HG03095 (cell line): ENCODE measurements at regions not wholly inside any gene's neighbourhood (a gene's known extent, or its start where the extent isn't known, plus 50 kb on each side); places are given as distances from the start of the nearest gene placed in this dataset.

Experiments used
- ATAC-seq: cut with Tn5 transposase; IDR thresholded peaks from one replicate; pipeline ENCODE4 v1.9.1; 2021; ENCODE audit warnings: moderate library complexity; ENCODE audit not compliant: unreplicated experiment

DNA sequence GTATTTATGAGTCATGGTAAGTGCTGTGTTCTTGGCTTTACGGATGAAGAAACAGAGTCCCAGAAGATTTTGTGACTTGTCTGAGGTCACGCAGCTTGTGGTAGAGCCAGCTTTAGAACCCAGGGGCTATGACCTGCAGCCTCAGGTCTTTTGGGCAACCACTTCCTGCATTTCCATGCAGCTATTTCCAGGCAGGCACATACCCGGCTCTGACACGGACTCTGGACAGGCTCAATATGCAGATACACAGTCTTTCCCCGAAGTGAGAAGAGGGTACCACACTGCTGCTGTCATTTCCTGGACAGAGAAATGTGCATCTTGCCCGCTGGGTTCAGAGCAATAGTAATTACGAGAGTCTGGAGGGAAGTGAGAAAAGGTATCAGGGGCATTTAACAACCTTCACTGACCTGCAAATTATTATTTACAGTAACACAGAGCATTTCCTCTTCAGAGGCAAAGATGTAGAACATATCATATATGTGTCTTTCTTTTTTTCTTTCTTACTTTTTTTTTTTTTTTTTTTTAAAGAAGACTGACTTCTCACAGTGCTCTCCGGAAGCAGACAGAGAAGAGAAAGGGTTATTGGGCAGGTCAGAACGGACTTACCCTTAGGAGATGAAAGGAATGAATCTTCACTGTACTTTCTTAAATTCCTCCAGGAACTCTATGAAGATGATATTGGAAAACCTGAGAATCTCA lies 185.1 kb downstream of the CLIC5 start:
- peak; percentile 97 for ATAC-seq

DNA sequence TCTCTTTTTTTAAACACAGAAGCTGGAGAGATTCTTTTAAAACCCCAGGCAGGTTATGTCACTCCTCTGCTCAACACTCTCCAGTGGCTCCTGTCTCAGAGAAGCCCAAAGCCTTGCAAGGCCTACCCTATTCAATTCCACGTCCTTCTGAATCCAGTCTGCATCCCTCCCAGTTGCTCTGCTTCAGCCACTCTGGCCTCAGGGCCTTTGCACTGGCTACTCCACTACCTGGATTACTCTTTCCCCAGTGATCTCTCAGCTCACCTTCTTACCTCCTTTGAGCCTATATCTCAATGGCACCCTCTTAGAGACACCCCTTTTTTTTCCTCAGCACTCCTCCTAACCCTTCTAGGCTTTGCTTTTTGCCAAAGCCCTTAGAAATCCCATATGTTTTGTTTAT lies 185.8 kb downstream of the CLIC5 start:
- no peak for ATAC-seq

DNA sequence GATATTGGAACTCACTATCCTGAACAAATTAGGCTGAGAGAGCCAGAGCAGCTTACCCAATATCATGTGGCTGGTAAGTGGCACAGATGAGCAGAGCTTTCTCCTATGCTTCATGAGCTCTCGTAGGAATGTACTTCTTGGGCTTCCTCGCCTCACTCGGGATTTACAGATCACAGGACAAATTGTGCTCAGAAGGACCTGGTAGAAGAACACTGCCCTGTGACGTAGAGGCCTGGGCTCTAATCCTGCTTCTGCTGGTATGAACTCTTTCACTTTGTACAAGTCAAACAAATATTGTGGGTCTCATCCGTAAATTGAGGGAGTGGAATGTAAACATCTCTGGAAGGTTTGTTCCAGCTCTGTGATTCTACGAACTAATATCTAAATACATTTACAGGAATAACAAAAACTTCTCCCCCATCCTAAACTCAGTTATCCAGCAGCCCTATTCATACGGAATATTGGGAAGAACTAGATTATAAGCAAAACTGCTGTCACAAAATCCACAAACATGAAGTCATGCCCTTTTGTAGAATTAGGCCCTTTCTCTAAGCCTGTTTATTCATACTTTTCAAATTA lies 187.6 kb downstream of the CLIC5 start:
- no peak for ATAC-seq

DNA sequence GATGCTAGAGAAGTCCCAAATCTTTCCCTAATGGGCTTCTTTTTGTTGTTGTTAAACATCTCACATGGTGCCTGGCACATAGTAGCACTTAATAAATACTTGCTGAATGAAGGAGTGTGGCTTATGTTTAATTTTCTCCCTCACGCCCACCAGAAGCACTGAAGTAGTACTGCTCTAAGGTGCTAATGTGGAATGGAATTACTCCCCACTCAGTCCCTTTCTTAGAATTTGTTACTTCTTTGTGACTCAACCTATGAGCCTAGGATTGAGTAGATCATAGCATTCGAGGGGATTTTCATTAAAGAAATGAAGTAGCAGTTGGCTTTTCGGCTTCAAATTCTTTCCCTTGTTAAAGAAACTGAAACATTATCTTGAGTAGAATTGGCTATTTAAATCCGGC lies 192.8 kb downstream of the CLIC5 start:
- no peak for ATAC-seq

DNA sequence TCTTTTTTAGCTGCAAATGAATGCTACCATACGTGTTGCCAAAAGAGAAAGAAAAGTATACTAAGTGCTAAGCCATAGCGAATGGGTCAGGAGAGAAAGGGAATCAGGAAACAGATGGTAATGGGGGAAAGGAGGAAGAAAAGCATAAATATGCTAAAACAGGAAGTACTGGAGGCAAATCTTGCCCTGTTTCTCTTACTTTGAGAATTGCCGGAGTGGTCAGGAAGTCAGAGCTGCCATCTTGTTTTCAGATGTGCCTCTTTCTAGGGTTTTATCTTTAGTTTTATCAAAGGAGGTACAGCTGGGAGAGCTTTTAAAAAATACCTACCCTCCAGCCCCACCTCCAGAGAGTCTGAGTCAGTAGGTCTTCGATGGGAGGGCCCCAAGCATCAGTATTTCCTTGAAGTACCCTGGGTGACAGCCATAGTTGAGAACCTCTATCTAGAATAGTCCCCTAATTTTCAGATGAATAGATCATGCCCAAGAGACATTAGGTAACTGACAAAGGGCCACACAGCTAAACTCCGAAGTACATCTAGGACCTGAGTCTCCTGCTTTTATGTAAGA lies 193.3 kb downstream of the CLIC5 start:
- ATAC-seq: no peak

DNA sequence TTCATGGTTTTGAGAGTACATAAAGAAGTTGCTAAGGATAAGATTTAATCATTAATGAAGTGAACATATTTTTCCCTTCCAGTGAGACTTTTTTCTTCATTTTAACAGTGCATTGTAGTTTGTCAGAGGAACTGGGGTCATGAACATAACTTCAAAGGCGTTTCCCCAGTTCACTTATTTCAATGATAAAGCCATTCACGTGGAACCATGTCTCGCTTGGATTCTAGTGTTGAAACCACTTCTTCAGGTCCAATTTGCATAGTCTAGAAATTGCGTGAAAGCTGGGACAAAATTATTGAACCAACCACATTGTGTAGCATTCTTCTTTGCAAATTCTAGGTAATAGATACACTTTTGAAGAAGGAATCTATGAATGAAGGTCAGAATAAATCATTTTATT lies 197.0 kb downstream of the CLIC5 start:
- ATAC-seq: no peak

DNA sequence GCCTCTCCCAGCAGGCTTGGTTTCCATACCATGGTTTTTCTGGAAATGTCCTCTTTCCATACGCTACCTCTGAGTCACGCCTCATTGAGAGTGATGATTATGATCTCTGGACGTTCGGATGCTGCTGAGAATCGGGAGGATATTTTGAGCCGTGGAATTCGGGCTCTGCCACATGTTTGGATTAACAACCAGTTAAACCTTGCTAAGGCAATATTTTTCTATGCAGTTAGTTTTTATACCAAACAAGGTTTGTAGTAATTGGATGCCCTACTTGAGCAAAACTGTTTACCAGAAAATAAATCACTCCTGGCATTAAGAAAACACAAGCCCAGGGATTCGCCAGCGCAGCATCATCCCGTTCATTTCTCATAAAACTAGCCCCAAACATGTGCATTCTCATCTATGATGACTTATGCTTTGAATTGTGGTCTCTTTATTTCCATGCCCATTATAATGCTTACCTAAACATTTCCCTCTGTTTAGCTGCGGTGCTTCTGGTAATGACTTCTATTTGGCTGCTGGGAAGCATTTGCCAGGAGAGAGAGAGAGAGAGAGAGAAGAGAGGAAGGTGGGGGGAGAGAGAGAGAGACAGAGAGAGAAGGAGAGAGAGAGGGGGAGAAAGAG lies 198.9 kb downstream of the CLIC5 start:
- ATAC-seq: no peak

DNA sequence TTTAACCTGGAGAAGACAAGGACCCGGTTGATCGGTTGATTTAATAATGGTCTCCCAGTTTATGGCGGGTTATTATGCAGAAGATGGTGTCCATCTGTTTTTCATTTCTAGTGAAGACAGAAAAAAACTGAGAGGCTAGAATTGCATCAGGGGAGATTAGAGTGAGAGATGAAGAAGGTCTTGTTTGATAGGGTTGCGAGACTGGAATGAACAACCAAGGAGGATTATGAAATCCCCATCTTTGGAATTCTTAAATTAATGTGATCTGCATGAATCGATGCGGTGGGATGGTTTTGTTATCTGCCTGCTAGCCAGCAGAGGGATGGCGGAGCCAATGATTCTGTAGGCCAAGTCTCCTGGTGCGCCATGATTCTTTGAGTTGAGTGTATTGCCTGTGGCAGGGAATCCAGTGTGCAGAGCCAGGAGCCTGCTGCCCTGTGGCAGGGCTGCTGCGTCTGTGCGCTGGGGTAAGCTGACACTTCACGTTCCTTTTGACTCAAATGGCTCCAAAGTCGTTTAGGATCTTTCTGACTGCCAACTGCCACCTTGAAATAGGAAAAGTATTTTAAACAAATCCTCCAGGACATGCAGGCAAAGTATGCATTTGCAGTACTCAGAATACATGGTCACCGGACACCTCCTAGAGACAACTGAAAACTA lies 200.1 kb downstream of the CLIC5 start:
- no peak for ATAC-seq

DNA sequence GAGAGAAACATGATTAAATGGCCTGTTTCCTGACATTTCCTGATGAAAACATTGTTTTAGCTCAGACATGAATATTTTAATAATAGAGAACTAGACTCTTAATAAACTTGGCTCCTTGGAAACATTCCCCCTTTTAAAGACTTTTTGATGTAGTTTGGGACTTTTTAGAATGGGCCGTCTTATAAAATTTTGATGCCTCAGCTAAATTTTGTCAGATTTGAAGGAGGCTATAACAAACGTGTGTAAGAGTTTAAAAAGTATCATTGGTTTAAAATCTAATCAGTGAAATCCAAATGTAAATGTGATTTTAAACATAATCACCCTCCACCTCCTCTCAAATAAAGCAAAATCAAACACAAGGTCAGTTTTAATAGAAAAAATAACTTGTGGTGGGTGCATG lies 200.9 kb downstream of the CLIC5 start:
- ATAC-seq: no peak

DNA sequence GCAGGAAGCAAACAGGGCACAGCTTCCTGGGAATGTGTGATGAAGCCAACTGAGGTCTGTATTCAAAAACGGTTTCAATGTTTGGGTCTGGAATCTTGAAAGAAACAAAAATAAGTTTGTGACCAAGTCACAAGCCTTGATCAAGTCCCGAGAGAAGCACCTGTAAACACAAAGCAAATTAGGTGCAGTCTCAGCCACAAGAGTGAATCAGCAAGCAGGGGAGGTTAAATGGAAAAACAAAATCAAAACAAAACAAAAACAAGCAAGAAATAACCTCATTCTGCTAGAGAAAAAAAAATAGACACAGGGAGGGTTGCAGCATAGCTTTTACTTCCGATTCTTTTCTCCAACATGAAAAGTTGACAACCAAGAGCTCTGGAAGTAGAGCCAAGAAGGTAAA lies 201.7 kb downstream of the CLIC5 start:
- no peak for ATAC-seq

DNA sequence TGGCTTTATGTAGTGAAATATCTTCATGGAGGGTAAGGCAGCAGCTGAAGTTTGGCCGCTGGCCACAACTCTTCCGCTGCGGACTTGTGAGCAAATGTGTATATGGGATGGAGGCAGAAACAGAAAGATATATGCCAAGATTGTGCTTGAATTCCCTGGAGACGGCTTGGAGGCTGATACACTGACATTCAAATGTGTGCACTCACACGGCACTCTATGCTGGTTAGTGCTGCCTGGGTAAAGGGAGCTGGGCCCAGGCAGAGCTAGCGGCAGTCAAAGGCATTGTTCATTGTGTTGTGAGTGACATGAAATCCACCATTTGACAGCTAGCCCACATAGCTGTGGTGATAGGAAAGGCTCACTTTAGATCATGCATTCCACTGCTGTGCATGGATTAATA lies 202.7 kb downstream of the CLIC5 start:
- ATAC-seq: no peak

DNA sequence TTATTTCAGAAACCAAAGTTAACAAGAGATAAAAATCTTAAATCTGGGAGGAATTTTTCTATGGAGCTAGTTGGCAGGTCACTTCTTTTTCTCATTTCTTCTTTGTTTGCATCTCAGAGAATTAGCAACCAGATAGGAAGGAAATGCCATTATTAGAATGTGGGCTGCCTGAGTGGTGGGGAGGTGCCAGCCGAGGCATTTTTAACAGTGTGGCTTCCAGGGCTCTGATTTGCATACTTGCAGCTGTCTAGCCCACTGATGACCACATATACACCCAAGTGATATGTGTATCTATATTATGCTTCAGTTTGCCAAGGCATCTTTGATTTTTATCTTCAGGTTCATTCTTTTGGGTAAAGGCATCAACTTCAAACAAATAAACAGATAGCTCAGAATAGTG lies 206.7 kb downstream of the CLIC5 start:
- ATAC-seq: no peak

DNA sequence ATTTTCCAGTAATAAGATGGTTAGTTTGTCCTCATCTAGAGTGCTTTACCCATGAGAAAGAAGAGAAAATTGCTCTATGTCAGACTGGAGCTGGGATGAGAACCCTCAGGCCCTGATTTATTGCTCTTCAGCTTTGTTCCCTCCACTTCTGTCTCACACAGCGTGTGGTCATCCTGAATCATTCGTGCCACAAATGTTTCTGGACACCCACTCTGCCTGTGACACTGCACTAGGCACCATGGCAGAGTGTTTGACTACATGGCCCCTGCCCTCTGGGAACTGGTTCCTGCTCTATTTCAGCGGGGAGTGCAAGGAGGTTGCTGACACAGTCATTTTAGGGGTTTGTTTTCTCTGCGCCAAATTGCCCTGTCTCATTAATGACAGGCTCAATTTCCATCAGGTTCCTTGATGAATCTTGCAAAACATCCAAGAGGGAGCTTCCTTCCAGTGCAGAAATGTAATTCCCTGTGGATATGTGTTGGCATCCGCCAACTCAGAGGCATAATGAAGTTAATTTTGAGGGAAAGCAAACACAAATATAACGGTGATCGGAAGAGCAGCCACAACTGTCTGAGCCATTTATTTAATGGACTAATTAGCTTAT lies 207.5 kb downstream of the CLIC5 start:
- ATAC-seq: no peak

DNA sequence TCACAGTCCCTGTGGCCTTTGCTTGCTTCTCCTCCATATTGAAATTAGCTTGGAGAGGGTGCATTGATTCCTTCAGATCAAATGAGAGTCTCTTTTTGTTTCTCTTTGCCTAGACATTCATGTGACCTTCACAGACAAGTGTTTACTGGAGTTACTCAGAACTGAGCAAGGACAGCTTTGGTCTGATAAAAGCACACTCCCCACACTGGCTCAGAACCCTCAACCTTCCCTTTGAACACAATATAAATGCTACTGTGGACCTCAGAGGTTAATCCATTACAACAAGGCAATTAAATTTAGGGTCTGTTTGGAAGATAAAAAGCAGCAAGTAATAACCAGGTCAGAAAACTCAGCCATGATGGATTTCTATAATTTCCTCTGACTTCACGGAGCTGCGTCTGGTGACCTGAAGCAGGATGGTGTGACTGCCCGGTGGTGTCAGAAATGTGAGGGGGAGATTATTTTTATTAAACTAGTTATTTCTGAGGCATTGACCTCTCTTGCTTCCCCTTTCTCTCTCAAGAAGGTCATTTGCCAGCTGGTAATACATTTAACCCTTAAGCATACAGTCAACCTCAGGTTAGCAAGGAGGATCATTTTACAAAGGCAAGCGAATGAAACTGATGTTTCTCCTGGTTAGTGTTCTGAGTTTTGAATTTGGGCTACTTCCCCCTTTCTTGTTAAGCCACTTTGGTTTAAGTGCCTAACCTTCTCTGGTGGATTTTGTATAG lies 208.2 kb downstream of the CLIC5 start:
- no peak for ATAC-seq

DNA sequence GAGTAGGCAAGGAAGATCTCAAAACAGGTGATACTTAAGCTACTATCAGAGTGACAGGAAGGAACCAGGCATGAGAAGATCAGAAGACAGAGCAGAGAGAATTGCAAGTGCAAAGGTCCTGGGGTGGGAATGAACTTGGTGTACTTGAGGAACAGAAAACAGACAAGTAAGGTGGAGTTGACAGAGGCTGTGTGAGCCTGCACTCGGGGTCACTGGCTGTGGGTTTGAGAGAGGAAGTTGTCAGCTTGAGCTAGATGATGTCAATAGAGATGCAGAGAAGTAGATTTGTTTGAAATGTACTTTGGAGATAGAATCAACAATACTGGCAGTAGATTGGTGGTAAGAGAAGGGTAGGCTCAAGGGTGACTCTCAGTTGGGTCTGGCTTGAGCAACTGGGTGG lies 209.5 kb downstream of the CLIC5 start:
- no peak for ATAC-seq

DNA sequence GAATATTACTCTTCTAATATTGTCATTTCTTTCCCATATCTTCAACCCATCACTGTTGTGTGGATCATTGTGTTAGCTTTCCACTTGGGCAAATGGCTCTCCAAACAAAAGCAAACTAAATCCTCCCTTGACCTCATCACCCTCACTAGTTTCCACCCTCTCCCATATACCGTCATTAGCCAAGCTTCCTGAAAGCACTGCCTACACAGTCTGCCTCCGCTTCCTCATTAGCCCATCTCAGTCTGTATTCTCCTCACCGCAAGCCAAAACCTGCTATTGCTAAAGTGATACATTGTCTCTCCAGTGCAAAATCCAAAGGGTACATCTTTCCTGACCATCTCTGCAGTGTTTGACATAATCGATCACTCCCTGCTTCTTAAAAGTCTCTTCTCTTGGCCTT lies 212.6 kb downstream of the CLIC5 start:
- no peak for ATAC-seq

DNA sequence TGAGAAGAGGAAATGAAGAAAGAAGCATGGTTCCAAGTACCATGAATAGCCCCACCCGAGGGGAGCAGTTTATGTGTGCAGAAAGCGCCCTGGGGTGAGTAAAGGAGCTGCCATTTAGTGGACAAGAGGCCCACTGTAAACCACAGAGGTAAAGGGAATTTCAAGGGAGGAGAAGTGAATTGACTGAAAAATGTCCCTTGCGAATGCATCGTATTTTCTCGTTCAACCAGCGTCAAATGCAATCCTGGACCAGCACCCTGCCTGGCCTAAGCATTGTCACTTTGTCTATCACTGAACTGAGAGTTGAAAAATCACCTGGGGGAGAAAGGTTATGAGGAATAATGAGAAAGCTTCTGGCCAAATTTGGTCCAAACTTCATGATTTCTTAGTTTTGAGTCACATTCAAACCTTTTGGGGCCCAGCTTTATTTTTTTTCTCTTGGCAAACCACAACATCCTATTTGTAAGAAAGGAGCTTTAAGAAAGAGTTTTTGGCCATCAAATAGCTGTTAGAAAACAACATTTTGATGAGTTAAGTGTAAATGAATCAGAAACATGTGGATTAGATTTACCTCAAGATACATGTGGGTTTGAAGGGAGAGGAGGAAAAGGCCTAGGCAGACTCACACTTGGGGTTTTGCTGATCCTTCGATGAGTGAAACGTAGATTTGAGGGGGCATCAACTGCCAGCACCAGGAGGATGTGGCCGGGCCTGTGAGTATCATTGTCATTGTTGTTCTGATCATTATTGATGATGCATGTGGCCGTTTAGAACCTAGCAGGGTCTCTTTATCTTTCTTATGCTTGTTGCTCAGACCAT lies 214.0 kb downstream of the CLIC5 start:
- ATAC-seq: no peak

DNA sequence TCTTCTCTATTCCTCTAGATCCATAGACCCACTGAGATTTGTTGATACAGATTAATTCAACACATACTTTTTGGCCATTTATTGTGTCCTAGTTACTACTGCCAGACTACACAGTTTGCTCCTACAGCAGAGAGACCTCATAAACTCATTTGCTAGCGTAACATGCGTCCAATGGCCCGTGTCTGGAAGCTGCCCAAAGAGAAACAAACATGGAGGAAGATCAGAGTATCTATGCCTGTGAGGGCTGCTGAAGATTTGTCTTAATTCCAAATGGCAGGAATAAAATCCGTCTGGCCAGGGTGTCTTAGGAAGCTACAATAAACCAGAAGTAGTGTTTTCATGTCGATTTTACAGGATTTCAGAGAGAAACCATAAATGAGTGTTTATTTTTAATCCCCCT lies 214.7 kb downstream of the CLIC5 start:
- ATAC-seq: no peak

DNA sequence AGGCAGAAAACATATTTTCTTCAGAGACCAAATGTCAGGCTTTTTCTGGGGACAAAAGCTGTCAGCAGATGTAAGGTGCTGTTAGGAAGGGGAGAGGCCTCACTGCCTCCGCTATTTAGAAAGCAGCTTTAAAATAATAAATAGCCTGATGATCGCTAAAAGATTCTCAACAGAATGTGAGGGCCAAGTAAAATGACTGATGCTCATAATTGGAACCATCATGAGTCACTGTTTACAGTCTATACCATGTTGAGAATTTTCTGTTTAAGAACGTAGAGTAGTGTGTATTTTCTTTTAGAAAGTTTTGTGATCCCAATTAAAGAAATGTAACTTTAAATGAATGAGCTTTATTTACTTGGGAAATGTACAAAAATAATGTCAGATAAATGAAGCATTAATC lies 220.0 kb downstream of the CLIC5 start:
- no peak for ATAC-seq

DNA sequence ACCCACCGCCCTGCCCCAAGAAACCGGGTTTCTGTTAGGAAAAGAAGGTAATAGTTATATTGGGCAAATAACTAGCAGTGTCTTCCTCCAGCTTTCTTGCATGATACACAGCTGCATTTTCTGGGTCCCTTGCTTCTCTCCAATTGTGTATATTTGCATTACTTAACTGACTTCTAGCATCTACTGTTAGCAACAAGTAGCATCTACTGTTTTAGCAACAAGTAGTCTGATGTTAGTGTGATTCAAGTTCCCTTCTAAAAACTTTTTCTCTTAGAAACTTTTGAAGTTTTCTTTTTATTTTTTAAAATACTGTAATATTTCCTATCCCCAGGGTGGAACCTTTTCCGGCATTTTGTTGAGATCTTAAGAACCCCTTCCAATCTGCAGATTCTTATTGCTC lies 221.2 kb downstream of the CLIC5 start:
- ATAC-seq: no peak
